ENCODE measurements at regions not wholly inside any gene's neighbourhood (a gene's known extent, or its start where the extent isn't known, plus 50 kb on each side); places are given as distances from the start of the nearest gene placed in this dataset.

DNA sequence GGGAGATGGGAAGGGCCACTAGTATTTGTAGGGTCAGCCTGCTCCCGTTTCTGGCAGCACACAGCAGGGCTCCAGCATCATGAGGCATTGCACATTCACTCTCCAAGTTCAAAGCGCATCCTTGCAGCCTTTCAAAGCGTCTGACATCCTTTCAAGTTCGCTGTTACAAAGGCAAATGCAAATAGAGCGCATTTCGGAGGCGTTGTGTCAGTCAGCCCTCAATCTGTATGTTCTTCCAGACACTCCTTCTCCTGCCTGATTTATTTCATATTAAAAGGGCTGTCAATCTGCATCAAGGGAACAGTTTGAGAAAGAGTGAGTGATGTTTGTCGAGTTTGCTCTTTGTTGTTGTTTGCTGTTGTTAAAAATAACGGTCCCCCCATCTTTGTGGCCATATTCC lies 188.5 kb downstream of the SNX10 start:
- no peak overlapping the region for H3K4me2 ChIP-seq (ENCODE audit: low read length)
- no CpG with 5 or more reads among the region's 9 CpGs for WGBS (ENCODE audit: extremely low coverage, insufficient coverage, insufficient read length)
- no peak overlapping the region for H4K91ac ChIP-seq (ENCODE audit: low read depth, low read length)
- H3K27ac ChIP-seq (ENCODE audit: low read depth, low read length): no peak overlapping the region
- DNase-seq: no peak
- H3K27me3 ChIP-seq (ENCODE audit: insufficient read depth, low read length): no peaks in the 10 kb centered on the region
- no peak overlapping the region for H3K23ac ChIP-seq (ENCODE audit: low read length)
- H3K18ac ChIP-seq (ENCODE audit: low read length): no peak overlapping the region
- H3K4me1 ChIP-seq (ENCODE audit: control insufficient read depth in 1 of 2, insufficient read depth in 2 of 2, low read length in 2 of 2): no peaks in the 10 kb centered on the region
- no peak overlapping the region for H2BK5ac ChIP-seq (ENCODE audit: low read depth, low read length, poor library complexity)
- H2AK5ac ChIP-seq (ENCODE audit: low read length): no peak overlapping the region
- no peak overlapping the region for H2BK120ac ChIP-seq (ENCODE audit: insufficient read depth, low read length, poor library complexity)
- H2BK12ac ChIP-seq (ENCODE audit: low read length): no peak overlapping the region
- no peak overlapping the region for H2AFZ ChIP-seq (ENCODE audit: insufficient read depth, low read length, poor library complexity)
- no peak overlapping the region for H3K4ac ChIP-seq (ENCODE audit: low read depth, low read length)
- H3K9ac ChIP-seq (ENCODE audit: low read length): no peak overlapping the region
- H4K8ac ChIP-seq (ENCODE audit: low read depth, low read length): no peak overlapping the region
- no peaks in the 10 kb centered on the region for H3K9me3 ChIP-seq (ENCODE audit: insufficient read depth, low read depth, low read length)
- H4K12ac ChIP-seq (ENCODE audit: low read depth, low read length): no peak overlapping the region
- H3K4me3 ChIP-seq (ENCODE audit: low read depth, low read length): no peak overlapping the region
- no peaks in the 10 kb centered on the region for H3K36me3 ChIP-seq (ENCODE audit: control insufficient read depth in 1 of 2, insufficient read depth in 2 of 2, low read length in 2 of 2)
- H3K79me1 ChIP-seq (ENCODE audit: low read length): no peaks in the 10 kb centered on the region
- H3K14ac ChIP-seq (ENCODE audit: low read length): no peak overlapping the region
- no peaks in the 10 kb centered on the region for H3K79me2 ChIP-seq (ENCODE audit: control insufficient read depth, insufficient read depth, low read length, poor library complexity)

DNA sequence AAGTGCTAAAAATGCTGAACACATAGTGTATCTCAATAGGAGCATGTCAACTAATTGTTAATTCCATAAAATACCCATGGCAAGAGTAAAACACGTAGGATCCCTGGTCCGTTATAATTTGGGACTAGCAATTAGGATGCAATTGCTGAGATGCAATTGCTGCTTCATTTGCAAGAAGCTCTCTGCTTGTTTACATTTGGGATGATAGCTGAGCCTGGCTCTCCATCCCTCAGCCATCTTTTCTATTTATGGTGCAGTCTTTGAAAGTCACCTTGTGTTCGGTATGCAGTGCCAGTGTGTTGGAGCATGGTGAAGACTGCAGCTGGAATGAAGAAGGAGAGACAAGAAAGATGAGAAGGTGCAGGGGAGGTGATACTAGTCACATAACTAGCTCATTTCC lies 191.3 kb downstream of the SNX10 start:
- peaks cover 3% of the 10 kb centered on the region for H3K9me3 ChIP-seq (ENCODE audit: insufficient read depth, low read depth, low read length)
- H3K27ac ChIP-seq (ENCODE audit: low read depth, low read length): no peak overlapping the region
- no peak overlapping the region for H2BK5ac ChIP-seq (ENCODE audit: low read depth, low read length, poor library complexity)
- no peaks in the 10 kb centered on the region for H3K36me3 ChIP-seq (ENCODE audit: control insufficient read depth in 1 of 2, insufficient read depth in 2 of 2, low read length in 2 of 2)
- H2BK12ac ChIP-seq (ENCODE audit: low read length): no peak overlapping the region
- H4K12ac ChIP-seq (ENCODE audit: low read depth, low read length): no peak overlapping the region
- WGBS (ENCODE audit: extremely low coverage, insufficient coverage, insufficient read length): no CpG with 5 or more reads among the region's 3 CpGs
- H3K79me2 ChIP-seq (ENCODE audit: control insufficient read depth, insufficient read depth, low read length, poor library complexity): no peaks in the 10 kb centered on the region
- H3K79me1 ChIP-seq (ENCODE audit: low read length): no peaks in the 10 kb centered on the region
- H3K4me2 ChIP-seq (ENCODE audit: low read length): no peak overlapping the region
- H4K8ac ChIP-seq (ENCODE audit: low read depth, low read length): no peak overlapping the region
- DNase-seq: no peak
- H3K4me1 ChIP-seq (ENCODE audit: control insufficient read depth in 1 of 2, insufficient read depth in 2 of 2, low read length in 2 of 2): no peaks in the 10 kb centered on the region
- no peak overlapping the region for H3K9ac ChIP-seq (ENCODE audit: low read length)
- H2AFZ ChIP-seq (ENCODE audit: insufficient read depth, low read length, poor library complexity): no peak overlapping the region
- H4K91ac ChIP-seq (ENCODE audit: low read depth, low read length): no peak overlapping the region
- H2AK5ac ChIP-seq (ENCODE audit: low read length): no peak overlapping the region
- no peak overlapping the region for H3K18ac ChIP-seq (ENCODE audit: low read length)
- H3K27me3 ChIP-seq (ENCODE audit: insufficient read depth, low read length): no peaks in the 10 kb centered on the region
- H3K23ac ChIP-seq (ENCODE audit: low read length): no peak overlapping the region
- no peak overlapping the region for H3K4me3 ChIP-seq (ENCODE audit: low read depth, low read length)
- H3K4ac ChIP-seq (ENCODE audit: low read depth, low read length): no peak overlapping the region
- no peak overlapping the region for H2BK120ac ChIP-seq (ENCODE audit: insufficient read depth, low read length, poor library complexity)
- H3K14ac ChIP-seq (ENCODE audit: low read length): no peak overlapping the region

DNA sequence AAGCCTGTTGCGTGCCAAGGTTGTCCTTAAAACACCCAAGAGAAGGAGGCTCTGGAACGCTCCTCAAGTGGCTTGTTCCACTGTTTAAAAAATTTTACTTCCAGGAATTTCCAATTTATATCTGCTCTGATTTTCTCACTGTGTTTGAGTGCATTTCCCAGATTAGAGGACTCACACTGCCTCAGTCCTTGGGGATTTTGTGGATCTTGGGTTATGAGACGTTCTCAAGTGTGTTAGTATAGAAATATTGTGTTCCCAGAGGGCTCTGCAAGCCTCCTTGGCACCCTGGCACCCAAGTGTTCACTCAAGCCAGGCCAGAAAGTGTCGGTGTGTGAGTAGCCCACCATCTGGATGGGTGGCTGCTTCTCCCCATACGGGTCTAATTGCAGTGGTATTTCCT lies 192.2 kb downstream of the SNX10 start:
- no peak overlapping the region for H3K9ac ChIP-seq (ENCODE audit: low read length)
- no peaks in the 10 kb centered on the region for H3K4me1 ChIP-seq (ENCODE audit: control insufficient read depth in 1 of 2, insufficient read depth in 2 of 2, low read length in 2 of 2)
- no peak overlapping the region for H2BK12ac ChIP-seq (ENCODE audit: low read length)
- WGBS (ENCODE audit: extremely low coverage, insufficient coverage, insufficient read length): no CpG with 5 or more reads among the region's 5 CpGs
- peaks cover 3% of the 10 kb centered on the region for H3K9me3 ChIP-seq (ENCODE audit: insufficient read depth, low read depth, low read length)
- H3K18ac ChIP-seq (ENCODE audit: low read length): no peak overlapping the region
- H3K79me1 ChIP-seq (ENCODE audit: low read length): no peaks in the 10 kb centered on the region
- H2BK5ac ChIP-seq (ENCODE audit: low read depth, low read length, poor library complexity): no peak overlapping the region
- H3K27me3 ChIP-seq (ENCODE audit: insufficient read depth, low read length): no peaks in the 10 kb centered on the region
- H3K14ac ChIP-seq (ENCODE audit: low read length): no peak overlapping the region
- no peak overlapping the region for H3K27ac ChIP-seq (ENCODE audit: low read depth, low read length)
- no peak overlapping the region for H4K91ac ChIP-seq (ENCODE audit: low read depth, low read length)
- no peak overlapping the region for H3K4me2 ChIP-seq (ENCODE audit: low read length)
- no peak overlapping the region for H3K23ac ChIP-seq (ENCODE audit: low read length)
- no peak overlapping the region for H3K4ac ChIP-seq (ENCODE audit: low read depth, low read length)
- DNase-seq: no peak
- no peak overlapping the region for H2AK5ac ChIP-seq (ENCODE audit: low read length)
- H3K79me2 ChIP-seq (ENCODE audit: control insufficient read depth, insufficient read depth, low read length, poor library complexity): no peaks in the 10 kb centered on the region
- H4K8ac ChIP-seq (ENCODE audit: low read depth, low read length): no peak overlapping the region
- no peak overlapping the region for H4K12ac ChIP-seq (ENCODE audit: low read depth, low read length)
- no peaks in the 10 kb centered on the region for H3K36me3 ChIP-seq (ENCODE audit: control insufficient read depth in 1 of 2, insufficient read depth in 2 of 2, low read length in 2 of 2)
- H2AFZ ChIP-seq (ENCODE audit: insufficient read depth, low read length, poor library complexity): no peak overlapping the region
- no peak overlapping the region for H2BK120ac ChIP-seq (ENCODE audit: insufficient read depth, low read length, poor library complexity)
- H3K4me3 ChIP-seq (ENCODE audit: low read depth, low read length): no peak overlapping the region

DNA sequence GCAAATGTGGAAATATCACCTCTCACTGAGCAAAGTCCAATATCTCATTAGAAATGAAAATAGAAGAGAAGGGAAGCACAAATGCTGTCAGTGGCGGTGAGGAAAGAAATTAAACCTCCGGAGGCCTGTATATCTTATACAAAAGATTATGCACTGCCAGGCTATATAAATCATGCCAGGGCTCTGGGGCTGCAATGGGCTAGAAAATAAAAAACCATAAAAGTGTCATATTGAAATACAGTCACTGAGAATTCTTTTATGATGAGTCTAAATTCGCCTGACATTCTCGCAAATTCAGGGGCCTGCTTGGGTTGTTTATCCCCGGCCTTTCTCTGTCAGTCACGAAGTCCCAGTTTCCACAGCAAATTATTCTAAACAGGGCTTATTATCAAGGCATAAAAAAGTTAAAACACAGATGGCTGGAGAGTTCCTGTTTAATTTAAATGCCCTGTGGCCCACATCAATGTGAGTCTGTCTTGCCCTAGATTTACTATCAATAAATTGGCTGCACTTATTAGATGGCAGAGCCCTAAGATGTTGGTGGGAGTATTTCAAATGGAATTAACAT lies 193.8 kb downstream of the SNX10 start:
- Histone ChIP-seq H3K27me3 (ENCODE audit: insufficient read depth, low read length) (no peaks in the 10 kb centered on the region), H2AFZ (ENCODE audit: insufficient read depth, low read length, poor library complexity) (no peak overlapping the region), H2AK5ac (ENCODE audit: low read length) (no peak overlapping the region), H4K8ac (ENCODE audit: low read depth, low read length) (no peak overlapping the region), H3K4ac (ENCODE audit: low read depth, low read length) (no peak overlapping the region), H3K79me2 (ENCODE audit: control insufficient read depth, insufficient read depth, low read length, poor library complexity) (no peaks in the 10 kb centered on the region), H3K9ac (ENCODE audit: low read length) (no peak overlapping the region), H3K36me3 (ENCODE audit: control insufficient read depth in 1 of 2, insufficient read depth in 2 of 2, low read length in 2 of 2) (no peaks in the 10 kb centered on the region), H3K9me3 (ENCODE audit: insufficient read depth, low read depth, low read length) (peaks cover 3% of the 10 kb centered on the region), H3K4me2 (ENCODE audit: low read length) (no peak overlapping the region), H3K18ac (ENCODE audit: low read length) (no peak overlapping the region), H2BK5ac (ENCODE audit: low read depth, low read length, poor library complexity) (no peak overlapping the region), H3K4me3 (ENCODE audit: low read depth, low read length) (no peak overlapping the region), H3K23ac (ENCODE audit: low read length) (no peak overlapping the region), H2BK12ac (ENCODE audit: low read length) (no peak overlapping the region), H3K79me1 (ENCODE audit: low read length) (no peaks in the 10 kb centered on the region), H4K91ac (ENCODE audit: low read depth, low read length) (no peak overlapping the region), H4K12ac (ENCODE audit: low read depth, low read length) (no peak overlapping the region), H3K4me1 (ENCODE audit: control insufficient read depth in 1 of 2, insufficient read depth in 2 of 2, low read length in 2 of 2) (no peaks in the 10 kb centered on the region), H2BK120ac (ENCODE audit: insufficient read depth, low read length, poor library complexity) (no peak overlapping the region), H3K27ac (ENCODE audit: low read depth, low read length) (no peak overlapping the region), H3K14ac (ENCODE audit: low read length) (no peak overlapping the region)
- no CpG with 5 or more reads among the region's 6 CpGs for WGBS (ENCODE audit: extremely low coverage, insufficient coverage, insufficient read length)
- DNase-seq: no peak

All from trophoblast cell (in vitro differentiated cells and primary cell).